Activated CD4-positive, alpha-beta T cell treated with anti-CD3 and anti-CD28 coated beads for 24 hours (primary cell): ENCODE measurements at regions not wholly inside any gene's neighbourhood (a gene's known extent, or its start where the extent isn't known, plus 50 kb on each side); places are given as distances from the start of the nearest gene placed in this dataset.

Experiments
- DNase-seq, 2 donors: peaks; one replicate each; pipeline ENCODE4 v3.0.0-alpha.2; 2020; ENCODE audit warnings: low read depth in 2 of 2

GRCh38 chr14:65794674-65795279 is 382.2 kb downstream of the FUT8 start:
- DNase-seq: no peak

- DNase-seq: no peak
These were observed 385.7 kb downstream of the FUT8 start for GRCh38 chr14:65798216-65798615.

- no peak for DNase-seq
These were observed 388.2 kb downstream of the FUT8 start for GRCh38 chr14:65800694-65801093.

GRCh38 chr14:65802196-65802595 is 389.7 kb downstream of the FUT8 start:
- no peak for DNase-seq

- no peak for DNase-seq
These were observed 391.4 kb downstream of the FUT8 start for GRCh38 chr14:65803885-65804284.

- DNase-seq: no peak
These were observed 392.0 kb downstream of the FUT8 start for GRCh38 chr14:65804439-65805112.

- DNase-seq: no peak
These were observed 392.6 kb downstream of the FUT8 start for GRCh38 chr14:65805113-65805473.

- DNase-seq: no peak
These were observed 395.9 kb downstream of the FUT8 start for GRCh38 chr14:65808390-65808789.

GRCh38 chr14:65810322-65810721 is 397.8 kb downstream of the FUT8 start:
- DNase-seq: no peak

GRCh38 chr14:65813760-65814384 is 401.3 kb downstream of the FUT8 start:
- DNase-seq: no peak

- DNase-seq: no peak
These were observed 402.6 kb downstream of the FUT8 start for GRCh38 chr14:65815127-65815526.

GRCh38 chr14:65817011-65817410 is 404.5 kb downstream of the FUT8 start:
- no peak for DNase-seq

GRCh38 chr14:65819569-65819968 is 407.0 kb downstream of the FUT8 start:
- no peak for DNase-seq

GRCh38 chr14:65821224-65821753 is 408.8 kb downstream of the FUT8 start:
- no peak for DNase-seq

GRCh38 chr14:65824285-65824977 is 411.9 kb downstream of the FUT8 start:
- DNase-seq: peak; percentile 30 to 53

- no peak for DNase-seq
These were observed 412.4 kb downstream of the FUT8 start for GRCh38 chr14:65824978-65825299.

- no peak for DNase-seq
These were observed 414.4 kb downstream of the FUT8 start for GRCh38 chr14:65826946-65827345.

GRCh38 chr14:65827520-65827919 is 415.0 kb downstream of the FUT8 start:
- DNase-seq: no peak

- DNase-seq: no peak
These were observed 415.9 kb downstream of the FUT8 start for GRCh38 chr14:65828396-65828795.

- no peak for DNase-seq
These were observed 420.1 kb downstream of the FUT8 start for GRCh38 chr14:65832431-65833266.

GRCh38 chr14:65833267-65833880 is 420.8 kb downstream of the FUT8 start:
- no peak for DNase-seq
